ENCODE measurements at regions not wholly inside any gene's neighbourhood (a gene's known extent, or its start where the extent isn't known, plus 50 kb on each side); places are given as distances from the start of the nearest gene placed in this dataset.
A peak's percentile ranks its signal among the peaks of the same experiment; 100 is the strongest.

DNA sequence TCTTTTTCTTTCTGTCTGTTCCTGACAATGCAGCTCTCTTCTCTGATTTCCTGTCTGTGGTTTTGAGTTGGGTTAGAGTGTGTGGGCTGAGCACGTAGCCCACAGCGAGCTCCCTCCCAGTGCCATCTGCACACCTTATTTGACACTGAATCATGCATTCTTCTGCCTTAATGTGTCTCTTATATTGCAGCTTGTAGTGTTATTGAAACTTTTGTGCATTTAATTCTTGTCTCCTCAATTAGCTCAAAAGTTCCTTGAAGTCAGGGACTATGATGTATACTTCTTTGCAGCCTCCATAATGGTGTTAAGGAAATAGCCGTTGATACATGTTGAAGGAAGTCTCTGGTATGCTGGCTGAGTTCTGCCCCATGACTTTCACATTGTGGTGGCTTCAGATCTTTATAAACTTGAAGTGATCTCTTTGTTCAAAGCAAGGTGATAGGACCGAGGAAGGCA, 576.2 kb upstream of the CLINT1 start:
- DNase-seq = no peak

DNA sequence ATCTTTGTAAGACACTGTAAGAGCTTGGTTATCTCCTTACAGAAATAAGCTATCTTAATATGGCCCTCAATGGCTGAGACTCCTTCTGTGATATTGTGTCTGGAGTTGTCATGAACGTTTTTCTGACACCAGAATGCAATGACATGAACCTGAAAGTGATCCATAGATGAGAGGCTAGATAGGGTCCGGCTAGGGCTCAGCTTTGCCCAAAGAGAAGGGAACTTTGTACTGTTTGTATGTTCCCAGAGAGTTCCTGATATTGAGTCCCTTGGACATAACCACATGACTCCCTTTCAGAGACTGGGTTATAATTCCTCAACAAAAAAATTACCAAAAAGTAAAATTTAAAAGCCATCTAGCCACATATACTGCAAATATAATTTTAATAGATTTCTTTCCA, 575.8 kb upstream of the CLINT1 start:
- DNase-seq = no peak

DNA sequence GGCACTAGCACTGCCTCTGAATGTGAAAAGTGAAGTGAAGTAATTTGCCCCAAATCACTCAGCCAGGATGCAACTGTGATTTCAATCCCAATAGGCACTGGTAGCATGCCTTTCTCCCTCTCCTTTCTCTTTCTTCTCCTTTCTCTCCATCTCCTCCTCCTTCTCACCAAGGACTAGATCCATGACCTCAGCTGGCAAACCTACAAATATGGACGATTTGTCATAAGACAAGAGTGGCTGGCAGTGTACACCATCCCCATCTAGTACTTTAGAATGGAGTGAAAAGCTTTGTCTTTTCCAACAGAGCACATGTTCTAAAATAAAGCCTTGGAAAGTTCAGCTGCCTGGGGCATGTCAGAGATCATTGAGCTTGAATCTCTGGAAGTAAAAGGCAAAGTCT, 574.7 kb upstream of the CLINT1 start:
- DNase-seq = no peak

DNA sequence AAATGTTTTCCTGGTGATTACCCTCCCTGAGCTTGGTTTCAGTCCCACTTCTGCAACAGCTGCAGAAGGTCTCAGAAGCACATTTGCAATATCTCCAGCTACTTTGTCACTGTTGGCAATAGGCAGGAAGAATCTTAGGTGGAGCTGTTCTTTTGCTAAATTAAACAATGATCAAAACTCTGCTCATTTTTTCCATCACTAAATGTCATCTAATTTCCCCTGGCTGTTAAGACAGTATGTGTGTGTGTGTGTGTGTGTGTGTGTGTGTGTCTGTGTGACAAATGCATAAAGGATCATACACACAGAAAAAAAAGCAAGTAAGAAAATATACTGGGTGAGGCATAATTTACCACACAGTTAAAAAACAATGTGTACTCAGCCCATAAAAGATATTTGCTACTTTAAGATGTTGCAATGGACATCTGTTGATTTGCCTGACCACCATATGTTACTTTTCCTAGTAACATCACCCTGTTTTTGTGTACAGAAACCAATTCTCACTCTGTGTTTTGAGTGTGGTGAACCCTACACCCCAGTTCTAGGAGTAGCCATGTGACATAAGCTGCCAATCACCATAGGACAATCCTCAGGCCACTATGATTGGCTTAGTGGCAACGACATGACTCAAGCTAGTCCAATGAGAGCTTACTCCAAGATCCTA, 572.6 kb upstream of the CLINT1 start:
- no peak for DNase-seq

DNA sequence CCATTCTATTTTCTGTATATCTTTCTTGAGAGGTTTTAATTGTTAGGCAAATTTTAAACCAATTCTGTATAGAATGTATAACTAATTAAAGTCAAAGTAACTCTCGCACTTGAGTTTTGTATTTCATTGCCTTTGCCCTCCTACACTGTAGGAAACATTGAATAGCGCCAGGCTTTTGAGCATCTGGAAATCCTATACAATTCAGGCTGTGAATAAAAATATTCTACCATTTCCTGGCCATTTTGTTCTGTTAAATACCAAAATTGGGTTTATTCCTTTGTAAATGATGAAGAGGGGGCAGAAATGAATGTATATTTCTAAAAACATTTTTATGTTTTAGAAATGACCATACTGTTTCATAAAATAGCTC, 571.8 kb upstream of the CLINT1 start:
- DNase-seq = no peak

DNA sequence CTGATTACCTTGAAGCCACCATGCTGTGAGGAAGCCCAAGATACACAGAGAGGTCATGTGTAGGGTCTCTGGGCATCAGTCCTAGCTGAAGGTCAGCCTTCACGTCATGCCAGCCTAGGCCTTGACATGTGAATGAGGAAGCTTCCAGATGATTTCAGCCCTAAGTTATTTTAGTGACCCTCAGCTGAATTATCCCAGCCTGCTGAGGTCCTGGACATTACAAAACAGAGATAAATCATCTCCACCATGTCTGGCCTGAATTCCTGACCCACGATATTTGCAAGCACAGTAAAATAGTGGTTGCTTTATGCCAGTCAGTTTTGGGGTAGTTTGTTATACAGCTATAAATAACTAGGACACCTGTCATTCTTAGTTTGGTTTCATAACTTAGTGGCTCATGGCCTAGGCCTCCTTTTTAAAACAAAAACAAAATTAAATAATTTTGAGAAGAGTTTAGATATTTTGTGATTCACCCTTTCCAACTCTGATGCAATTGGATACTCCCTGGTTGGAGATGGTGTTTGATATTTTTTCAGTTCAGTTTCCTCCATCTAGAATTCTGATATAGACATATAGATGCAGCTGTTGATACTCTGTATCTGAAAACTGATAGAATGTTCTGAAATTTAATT, 571.3 kb upstream of the CLINT1 start:
- DNase-seq = no peak

DNA sequence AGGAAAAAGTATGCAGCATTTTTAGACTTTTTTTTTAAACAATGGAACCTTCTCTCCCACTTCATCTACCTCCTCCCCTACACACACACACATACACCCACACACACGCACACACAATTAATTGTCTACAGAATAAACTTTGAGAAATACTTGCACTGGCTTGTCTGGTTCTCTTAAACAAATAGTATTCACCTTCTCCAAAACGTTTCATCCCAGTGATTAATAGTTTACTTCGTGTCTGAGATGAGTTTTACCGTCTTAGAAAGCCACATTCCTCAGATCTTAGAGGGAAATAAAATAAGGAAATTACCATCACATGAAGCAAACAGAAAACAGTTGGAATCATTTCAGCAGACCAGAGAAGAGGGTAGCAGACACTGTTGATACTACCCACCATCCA, 570.6 kb upstream of the CLINT1 start:
- DNase-seq = no peak

DNA sequence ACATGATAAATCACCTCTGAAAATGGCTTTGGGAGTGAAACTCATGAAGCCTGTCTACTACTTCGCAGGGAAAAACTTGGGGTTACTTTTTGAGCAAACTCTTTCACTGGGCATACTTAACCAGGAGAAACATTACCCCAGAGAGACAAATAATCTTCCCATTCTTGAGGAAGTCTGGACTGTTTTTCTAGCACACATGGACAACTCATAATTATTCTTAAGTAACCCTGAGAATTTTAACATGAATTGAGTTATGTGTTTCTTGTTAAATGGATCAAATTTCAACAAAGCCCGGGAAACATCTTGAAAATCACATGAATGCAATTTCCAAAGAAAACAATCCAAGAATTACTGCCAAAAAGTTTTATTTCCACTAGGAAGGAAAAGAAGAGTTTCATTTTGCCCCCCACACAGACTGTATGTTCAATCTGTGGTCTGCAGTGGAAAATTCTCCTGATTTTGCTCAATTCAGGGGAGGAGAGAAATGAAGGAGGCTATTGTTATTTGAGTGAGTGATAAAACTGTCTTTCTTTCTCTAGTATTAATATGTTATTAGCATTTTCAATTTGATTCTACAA, 564.8 kb upstream of the CLINT1 start:
- no peak for DNase-seq

DNA sequence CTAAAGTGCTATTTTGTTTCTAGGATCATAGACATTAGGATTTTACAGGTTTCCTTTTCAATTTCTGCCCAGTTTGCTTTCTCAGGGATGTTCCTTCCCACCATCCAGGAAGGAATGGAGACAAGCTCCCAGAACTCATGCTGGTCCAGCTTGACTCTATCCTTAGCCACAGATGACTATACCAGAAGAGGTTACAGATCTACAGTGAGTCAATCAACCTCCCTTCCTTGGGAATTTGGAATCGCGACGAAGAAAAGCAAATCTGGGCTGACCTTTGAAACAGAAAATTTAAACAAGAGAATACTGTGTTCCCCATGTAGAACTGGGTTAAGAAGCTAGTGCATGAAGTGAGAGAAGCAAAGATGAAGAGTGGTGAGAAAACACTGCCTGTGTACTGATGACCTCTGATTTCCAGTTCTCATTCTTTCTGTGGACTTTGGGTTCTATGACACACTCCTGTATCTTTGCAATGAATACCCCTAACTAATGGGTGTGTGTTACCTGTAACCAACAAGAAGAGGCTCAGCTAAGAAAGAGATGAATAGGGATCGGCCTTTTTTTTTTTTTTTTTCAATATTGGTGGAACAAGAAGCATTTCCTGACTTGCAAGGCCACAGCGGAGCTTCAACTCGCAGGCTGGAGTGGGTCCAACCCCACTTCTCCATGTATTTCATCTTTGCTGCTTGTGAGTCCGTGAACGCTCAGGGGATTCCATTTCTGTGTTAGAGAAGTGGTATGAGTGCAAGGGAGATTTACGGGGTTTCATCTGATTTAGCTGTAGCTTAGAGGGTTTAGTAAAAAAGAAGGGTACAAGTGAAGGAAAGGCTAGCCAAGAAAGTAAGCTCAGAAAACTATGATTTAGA, 563.9 kb upstream of the CLINT1 start:
- DNase-seq = no peak

DNA sequence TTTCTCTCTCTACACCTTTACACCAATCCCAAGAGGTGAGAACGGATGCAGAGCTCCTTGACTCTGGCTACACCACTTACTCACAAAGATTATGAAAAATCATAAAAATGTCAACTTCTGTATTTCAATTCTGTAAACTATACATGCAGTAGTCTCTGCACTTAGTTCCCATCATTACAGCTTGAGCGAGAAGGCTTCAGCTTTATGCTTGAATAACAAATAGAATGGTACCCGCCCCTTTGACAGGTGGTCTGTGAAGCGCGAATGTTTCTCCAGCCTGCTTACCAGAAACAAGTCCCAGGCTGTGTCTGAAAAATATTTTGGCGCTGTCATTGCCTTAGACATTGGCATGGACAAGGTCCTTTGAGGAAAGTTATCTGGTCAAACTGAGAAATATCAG, 562.4 kb upstream of the CLINT1 start:
- DNase-seq = no peak

DNA sequence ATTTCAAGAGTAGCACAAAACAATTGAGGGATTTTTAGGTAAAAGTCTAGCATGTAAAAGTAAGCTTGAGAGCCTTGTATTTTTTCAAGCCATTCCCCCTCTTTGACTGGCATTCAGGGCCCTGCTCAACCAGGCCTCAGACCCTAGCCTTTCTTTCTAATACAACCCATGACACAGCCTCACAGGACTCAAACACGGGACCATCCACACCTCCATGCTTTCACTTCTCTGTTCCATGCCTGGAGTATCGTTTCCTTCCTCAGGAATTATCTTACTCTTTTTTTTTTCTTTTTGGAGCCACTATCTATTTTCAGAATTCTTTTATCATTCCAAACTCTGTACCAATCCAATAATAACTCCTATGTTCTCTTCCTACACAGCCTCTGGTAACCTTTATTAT, 560.2 kb upstream of the CLINT1 start:
- no peak for DNase-seq

DNA sequence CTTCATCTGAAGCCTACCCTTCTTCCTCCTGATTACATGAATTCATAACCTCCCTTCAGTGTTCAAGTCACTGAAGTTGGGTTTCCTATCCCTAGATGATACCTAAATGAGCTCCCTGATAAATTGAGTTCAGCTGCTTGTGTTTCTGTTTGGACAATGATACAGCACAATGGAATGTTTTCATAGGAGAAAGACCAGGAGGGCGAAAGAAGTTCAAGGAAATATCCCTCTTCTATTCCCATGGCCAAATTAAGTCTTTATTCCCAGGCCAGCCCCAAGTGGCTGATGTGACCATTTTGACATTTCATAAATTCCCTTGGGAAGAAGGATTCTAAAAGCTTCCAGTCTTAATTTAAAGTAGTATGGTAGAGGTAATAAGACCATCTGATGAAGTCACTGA, 555.8 kb upstream of the CLINT1 start:
- DNase-seq = peak; percentile 19

DNA sequence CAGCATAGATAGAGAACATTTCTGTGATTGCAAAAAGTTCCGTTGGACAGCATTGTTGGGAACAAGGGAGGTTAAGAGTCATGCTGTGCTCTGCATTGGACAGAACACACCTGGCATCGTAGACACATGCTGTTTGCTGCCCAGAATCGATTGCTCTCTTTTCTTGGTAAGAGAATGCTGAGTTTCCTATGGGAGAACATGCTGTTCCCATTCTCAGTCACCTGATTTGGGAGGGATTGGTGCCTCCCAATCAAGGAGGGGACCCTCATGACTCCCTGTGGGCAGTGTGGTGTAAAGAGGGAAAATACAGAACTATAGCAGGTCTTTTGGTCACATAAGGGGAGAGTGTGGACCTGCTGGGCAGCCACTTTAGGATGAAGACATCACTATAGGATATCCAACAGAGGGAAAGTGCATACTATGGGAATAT, 555.4 kb upstream of the CLINT1 start:
- no peak for DNase-seq

DNA sequence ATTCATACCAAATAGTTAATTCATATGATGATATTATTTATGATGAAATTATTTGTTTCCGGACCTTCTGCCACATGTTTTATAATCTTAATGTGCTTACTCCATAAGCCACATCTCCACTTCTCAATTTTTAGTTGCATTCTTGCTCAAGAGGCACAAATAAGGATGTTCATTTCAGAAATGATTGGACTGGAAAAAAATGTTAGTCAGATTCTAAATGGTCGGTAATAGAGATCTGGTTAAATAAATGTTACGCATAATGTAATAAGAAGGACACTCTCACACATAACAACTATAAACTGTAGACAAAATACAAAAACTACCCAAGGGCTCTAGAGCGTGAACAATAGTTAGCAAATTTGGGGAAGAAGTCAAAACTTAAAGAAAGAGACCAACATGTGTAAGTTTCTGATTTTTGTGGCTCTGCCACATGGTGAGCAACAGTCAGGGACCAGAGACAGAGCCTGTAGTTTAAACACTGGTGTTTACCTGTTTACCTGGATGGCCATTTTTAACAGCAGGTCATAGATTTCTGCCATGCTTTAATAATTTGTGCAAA, 554.3 kb upstream of the CLINT1 start:
- no peak for DNase-seq

DNA sequence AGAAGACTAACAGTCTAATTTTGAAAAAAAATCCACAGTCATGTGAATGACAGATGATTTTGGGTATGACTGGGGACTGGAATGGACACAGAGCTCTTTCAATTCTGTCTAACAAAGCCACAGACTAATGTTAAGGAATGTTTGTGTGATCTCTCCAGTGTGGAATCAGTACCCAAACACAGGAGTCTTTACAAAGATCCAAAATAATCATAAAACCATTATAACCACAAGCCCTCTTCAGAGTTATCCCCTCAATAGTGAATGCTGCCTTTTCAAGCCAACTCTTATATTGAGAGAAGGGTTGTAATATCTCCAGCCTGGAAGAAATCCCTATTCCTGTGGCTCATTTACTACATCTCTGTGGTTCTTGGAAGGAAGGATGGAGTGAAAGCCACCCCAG, 552.0 kb upstream of the CLINT1 start:
- DNase-seq = no peak

DNA sequence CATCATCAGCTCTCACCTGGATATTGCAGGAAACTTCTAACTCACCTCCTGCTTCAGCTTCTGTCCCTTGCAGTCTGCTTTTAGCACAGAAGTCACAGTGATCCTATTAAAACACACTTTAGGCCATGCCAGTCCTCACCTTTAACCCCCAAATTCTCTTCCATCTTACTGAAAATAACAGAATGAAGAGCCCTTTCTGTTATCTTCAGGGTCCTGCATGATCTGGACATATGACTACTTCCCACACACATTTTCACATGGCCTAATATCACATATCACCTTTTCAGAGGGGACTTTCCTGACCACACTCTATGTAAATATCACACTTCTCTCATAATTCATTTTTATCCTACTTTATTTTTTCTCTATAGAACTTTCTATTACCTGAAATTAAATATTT, 550.6 kb upstream of the CLINT1 start:
- no peak for DNase-seq

DNA sequence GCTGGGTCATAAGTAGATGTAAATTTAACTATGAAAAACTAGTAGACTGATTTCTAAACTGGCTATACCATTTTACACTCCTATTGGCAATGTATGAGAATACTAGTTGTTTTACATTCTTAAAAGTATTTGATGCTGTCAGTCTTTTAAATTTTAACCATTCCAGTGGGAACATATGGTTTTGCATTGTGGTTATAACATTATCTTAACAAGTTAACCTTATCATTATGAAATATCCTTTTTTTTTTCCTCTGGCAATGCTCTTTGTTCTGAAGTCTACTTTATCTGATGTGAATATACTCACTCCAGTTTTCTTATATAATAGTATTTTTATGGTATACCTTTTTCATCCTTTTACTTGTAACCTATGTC, 548.9 kb upstream of the CLINT1 start:
- DNase-seq = no peak

DNA sequence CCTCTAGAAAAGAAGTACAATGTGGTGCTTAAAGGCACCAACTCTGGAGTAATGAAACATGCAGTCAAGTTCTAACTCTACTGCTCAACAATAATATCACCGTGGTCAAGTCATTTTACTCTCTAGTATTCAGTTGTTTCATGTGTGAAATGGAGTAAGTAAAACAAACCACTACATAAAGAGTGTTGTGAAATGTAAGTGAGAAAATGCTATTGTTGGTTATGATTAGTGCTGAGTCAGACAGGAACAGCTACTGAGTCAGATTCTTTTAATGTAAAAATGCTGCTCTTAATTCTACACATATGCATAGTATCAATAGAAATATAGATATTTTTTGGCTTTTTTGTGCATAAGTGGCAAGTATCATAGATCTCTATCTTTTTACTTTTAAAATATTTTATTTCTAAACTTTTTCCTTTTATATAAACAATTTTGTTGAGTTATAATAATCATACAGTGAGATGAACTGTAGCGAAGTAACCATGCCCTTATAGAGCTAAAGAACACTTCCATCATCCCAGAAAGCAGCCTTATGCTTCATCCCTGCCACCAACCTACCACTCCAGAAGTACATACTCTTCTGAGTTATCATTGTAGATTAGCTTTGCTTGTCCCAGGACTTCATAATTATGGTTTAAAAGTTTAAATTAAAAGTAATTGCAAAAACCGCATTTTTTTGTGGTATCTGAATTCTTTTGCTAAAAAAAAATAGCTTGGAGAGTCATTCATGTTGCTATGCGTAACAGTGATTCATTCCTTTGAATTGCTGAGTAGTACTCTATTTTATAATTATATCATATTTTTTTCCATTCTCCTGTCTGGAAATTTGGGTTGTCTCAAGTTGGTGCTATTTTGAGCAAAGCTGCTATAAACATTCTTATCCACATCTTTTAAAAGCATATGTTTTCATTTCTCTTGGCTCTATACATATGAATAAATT, 548.2 kb upstream of the CLINT1 start:
- DNase-seq = no peak

DNA sequence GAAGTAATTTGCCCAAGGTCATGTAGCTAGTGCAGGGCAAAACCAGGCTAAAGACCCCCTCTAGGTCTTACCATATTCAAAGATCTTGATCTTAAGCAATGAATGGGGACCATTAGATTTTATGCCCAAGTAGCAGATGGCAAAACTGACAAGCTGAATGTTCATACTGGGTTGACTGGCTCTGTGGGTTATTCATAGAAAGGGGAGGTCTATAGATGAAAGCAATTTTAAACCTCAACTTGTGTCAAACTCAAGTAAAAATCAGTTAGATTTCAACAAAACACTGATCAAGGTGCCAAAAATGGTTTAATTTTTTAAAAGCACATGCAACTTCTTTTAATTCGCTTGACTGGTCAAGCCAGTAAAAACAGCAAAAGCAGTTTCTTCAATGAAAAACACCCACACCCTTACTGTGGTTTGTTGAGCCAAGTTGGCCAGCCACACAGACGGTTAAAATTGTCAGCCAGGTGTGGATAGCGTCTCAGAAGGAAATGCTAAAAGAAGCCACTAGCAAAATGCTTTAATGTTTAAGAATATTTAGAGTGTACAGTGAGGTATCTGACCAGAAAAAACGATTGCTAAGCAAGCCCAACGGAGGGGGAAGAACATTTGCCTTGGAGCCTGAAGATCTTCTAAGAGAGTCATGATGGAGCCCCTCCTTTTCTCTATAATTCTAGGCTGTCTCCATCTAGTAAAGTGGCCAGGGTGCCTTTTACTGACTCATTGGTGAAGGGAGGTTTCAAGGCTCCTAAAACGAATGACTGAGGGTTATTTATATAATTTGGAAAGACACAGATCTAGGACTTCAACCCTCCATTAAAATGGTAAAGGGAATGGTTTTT, 539.6 kb upstream of the CLINT1 start:
- DNase-seq = no peak

DNA sequence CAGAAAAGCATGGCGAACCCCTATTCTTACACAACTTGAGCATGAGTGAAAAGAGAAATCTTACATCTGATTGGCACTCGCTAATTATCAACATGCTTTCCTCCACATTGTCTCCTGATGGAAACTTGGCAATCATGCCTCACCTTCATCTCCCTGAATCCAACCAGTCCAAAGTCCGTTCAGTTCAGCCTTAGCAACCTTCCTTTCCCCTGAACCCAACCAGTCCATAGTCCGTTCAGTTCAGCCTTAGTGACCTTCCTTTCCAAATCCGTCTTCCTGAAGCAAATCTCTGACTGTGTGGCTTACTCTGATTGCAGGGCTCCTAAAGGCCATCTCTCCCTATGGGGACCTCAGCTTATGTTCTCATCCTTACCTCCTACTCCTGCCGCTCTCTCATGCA, 538.3 kb upstream of the CLINT1 start:
- DNase-seq = no peak

DNA sequence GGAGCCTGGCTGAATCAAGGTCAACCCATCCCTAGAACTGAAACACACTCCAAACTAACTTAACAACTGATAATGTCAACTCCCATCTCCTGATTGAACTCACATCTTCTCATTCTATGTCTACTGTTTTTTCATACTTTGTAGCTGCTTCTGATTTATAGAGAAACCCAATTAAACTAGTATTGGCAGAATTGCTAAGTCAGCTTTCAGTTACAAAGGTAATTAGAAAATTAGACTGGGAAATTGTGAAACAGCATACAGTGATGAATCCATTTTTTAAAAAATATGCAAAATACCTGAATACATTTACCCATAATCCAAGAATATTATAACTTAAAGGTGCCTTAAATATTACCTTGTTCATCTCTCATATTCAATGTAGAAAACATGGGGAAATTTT, 535.2 kb upstream of the CLINT1 start:
- DNase-seq = no peak

Measured in T1000 (cell line).